ENCODE measurements at regions not wholly inside any gene's neighbourhood (a gene's known extent, or its start where the extent isn't known, plus 50 kb on each side); places are given as distances from the start of the nearest gene placed in this dataset.

DNA sequence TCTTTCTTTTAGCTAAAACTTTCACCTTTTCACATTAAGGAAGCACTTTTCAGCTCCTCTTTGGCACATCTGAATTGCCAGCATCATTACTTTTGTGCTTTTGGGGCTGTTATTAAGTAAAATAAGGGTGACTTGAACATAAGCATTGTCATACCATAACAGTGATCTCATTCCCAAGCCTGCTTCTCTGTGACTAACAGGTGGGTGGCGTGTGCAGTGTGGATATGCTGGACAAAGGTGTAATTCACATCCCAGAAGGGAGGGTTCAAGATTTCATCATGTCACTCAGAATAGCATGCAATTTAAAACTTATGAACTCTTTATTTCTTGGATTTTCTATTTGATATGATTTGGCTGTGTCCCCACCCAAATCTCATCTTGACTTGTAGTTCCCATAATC, 517.4 kb upstream of the MKI67 start:
- no peak for TF ChIP-seq EZH2phosphoT487 (IDR thresholded peaks at IDR 0.05)
- TF ChIP-seq, protein P1, sequence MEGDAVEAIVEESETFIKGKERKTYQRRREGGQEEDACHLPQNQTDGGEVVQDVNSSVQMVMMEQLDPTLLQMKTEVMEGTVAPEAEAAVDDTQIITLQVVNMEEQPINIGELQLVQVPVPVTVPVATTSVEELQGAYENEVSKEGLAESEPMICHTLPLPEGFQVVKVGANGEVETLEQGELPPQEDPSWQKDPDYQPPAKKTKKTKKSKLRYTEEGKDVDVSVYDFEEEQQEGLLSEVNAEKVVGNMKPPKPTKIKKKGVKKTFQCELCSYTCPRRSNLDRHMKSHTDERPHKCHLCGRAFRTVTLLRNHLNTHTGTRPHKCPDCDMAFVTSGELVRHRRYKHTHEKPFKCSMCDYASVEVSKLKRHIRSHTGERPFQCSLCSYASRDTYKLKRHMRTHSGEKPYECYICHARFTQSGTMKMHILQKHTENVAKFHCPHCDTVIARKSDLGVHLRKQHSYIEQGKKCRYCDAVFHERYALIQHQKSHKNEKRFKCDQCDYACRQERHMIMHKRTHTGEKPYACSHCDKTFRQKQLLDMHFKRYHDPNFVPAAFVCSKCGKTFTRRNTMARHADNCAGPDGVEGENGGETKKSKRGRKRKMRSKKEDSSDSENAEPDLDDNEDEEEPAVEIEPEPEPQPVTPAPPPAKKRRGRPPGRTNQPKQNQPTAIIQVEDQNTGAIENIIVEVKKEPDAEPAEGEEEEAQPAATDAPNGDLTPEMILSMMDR (IDR thresholded peaks at IDR 0.05): no peak
